HepG2 (cell line): ENCODE measurements at regions not wholly inside any gene's neighbourhood (a gene's known extent, or its start where the extent isn't known, plus 50 kb on each side); places are given as distances from the start of the nearest gene placed in this dataset.

Experiments
- ARNT2 ChIP-seq: sonication (generic); formaldehyde crosslinking; IDR thresholded peaks from 2 replicates; pipeline ENCODE4 v1.8.0; 2022; ENCODE audit warnings: mild to moderate bottlenecking, low read depth, missing genetic modification reagents, moderate library complexity
- HOXA5 ChIP-seq: sonication (generic); formaldehyde crosslinking; IDR thresholded peaks from 2 replicates; pipeline ENCODE4 v1.4.0; 2020; ENCODE audit warnings: missing genetic modification reagents
- LCORL ChIP-seq, 2 experiments: fragments of 450-650 bp in 1 of 2; sonication (generic) in 1 of 2; formaldehyde crosslinking in 1 of 2; IDR thresholded peaks; 2 replicates each; pipeline versions ENCODE4 v1.5.0 to v1.6.1; 2017 to 2020; ENCODE audit warnings: antibody characterized with exemption in 1 of 2, missing genetic modification reagents in 1 of 2
- MTA1 ChIP-seq: sonication (generic); formaldehyde crosslinking; IDR thresholded peaks from 2 replicates; pipeline ENCODE4 v1.4.0; 2020; ENCODE audit warnings: missing genetic modification reagents, mild to moderate bottlenecking, borderline replicate concordance
- MXI1 ChIP-seq: IDR thresholded peaks from 3 replicates; pipeline ENCODE4 v1.6.1; 2012; ENCODE audit warnings: low read depth, low read length, inconsistent platforms, borderline replicate concordance
- RFX1 ChIP-seq: fragments of 450-650 bp; IDR thresholded peaks from 2 replicates; pipeline ENCODE4 v1.6.1; 2017
- ZBTB3 ChIP-seq: sonication (generic); formaldehyde crosslinking; IDR thresholded peaks from 2 replicates; pipeline ENCODE4 v1.4.0; 2020; ENCODE audit warnings: low read depth, mild to moderate bottlenecking, moderate library complexity, missing genetic modification reagents, borderline replicate concordance
- ZBTB42 ChIP-seq: sonication (generic); formaldehyde crosslinking; IDR thresholded peaks from 2 replicates; pipeline ENCODE4 v1.5.0; 2020; ENCODE audit warnings: mild to moderate bottlenecking, missing genetic modification reagents
- ZFX ChIP-seq: sonication (generic); formaldehyde crosslinking; IDR thresholded peaks from 2 replicates; pipeline ENCODE4 v1.4.0; 2020; ENCODE audit warnings: mild to moderate bottlenecking, low read depth, missing genetic modification reagents, moderate library complexity
- ZSCAN29 ChIP-seq: sonication (generic); formaldehyde crosslinking; conservative IDR thresholded peaks from 2 replicates; pipeline ENCODE4 v1.4.0; 2020; ENCODE audit warnings: mild to moderate bottlenecking, missing genetic modification reagents
- TF ChIP-seq, protein P1 (sequence below): sonication (generic); formaldehyde crosslinking; IDR thresholded peaks from 2 replicates; pipeline ENCODE4 v1.5.1; 2020; ENCODE audit warnings: mild to moderate bottlenecking, missing genetic modification reagents, moderate library complexity
- TF ChIP-seq, protein P2 (sequence below): sonication (generic); formaldehyde crosslinking; IDR thresholded peaks from 2 replicates; pipeline ENCODE4 v1.4.0; 2020; ENCODE audit warnings: missing genetic modification reagents
- TF ChIP-seq, protein P3 (sequence below): sonication (generic); formaldehyde crosslinking; IDR thresholded peaks from 2 replicates; pipeline ENCODE4 v1.8.0; 2022; ENCODE audit warnings: low read depth, missing genetic modification reagents
- TF ChIP-seq, protein P4 (sequence below): fragments of 450-650 bp; IDR thresholded peaks from 2 replicates; pipeline ENCODE4 v1.6.1; 2017
- TF ChIP-seq, protein P5 (sequence below): sonication (generic); formaldehyde crosslinking; IDR thresholded peaks from 2 replicates; pipeline ENCODE4 v1.4.0; 2020; ENCODE audit warnings: mild to moderate bottlenecking, missing genetic modification reagents
- TF ChIP-seq, protein P6 (sequence below): sonication (generic); formaldehyde crosslinking; IDR thresholded peaks from 2 replicates; pipeline ENCODE4 v1.4.0; 2020; ENCODE audit warnings: mild to moderate bottlenecking, missing genetic modification reagents

DNA sequence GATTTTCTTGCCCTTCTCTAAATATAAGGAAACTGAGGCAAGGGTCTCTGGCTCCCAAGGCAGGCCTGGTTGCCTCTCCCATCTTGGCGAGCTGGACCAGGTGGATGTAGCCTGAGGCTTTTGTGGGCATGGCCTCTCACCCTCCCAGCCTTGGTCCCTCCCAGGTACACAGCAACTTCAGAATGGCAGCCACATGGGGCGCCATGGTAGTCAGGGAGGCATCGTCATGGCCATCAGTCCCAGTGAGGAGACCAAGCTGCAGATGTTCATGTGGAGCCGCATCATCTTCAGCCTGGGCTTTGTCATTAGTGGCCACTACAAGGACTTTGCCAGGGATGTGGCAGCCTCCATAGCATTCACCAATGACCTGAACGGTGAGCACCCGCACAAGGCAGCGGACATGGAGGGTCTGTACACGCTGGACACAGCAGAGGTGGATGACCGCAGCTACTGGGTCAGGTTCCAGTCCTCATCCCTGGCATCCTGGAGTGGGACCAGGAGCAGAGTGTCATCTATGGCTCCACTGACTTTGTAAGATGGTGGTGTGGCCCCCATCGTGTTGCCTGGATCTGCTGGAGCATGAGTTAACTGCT is 165.8 kb upstream of the ZNF267 start (continued):
- TF ChIP-seq, protein P1, sequence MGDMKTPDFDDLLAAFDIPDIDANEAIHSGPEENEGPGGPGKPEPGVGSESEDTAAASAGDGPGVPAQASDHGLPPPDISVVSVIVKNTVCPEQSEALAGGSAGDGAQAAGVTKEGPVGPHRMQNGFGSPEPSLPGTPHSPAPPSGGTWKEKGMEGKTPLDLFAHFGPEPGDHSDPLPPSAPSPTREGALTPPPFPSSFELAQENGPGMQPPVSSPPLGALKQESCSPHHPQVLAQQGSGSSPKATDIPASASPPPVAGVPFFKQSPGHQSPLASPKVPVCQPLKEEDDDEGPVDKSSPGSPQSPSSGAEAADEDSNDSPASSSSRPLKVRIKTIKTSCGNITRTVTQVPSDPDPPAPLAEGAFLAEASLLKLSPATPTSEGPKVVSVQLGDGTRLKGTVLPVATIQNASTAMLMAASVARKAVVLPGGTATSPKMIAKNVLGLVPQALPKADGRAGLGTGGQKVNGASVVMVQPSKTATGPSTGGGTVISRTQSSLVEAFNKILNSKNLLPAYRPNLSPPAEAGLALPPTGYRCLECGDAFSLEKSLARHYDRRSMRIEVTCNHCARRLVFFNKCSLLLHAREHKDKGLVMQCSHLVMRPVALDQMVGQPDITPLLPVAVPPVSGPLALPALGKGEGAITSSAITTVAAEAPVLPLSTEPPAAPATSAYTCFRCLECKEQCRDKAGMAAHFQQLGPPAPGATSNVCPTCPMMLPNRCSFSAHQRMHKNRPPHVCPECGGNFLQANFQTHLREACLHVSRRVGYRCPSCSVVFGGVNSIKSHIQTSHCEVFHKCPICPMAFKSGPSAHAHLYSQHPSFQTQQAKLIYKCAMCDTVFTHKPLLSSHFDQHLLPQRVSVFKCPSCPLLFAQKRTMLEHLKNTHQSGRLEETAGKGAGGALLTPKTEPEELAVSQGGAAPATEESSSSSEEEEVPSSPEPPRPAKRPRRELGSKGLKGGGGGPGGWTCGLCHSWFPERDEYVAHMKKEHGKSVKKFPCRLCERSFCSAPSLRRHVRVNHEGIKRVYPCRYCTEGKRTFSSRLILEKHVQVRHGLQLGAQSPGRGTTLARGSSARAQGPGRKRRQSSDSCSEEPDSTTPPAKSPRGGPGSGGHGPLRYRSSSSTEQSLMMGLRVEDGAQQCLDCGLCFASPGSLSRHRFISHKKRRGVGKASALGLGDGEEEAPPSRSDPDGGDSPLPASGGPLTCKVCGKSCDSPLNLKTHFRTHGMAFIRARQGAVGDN (CRISPR knock-in tag) = 0 out of 2 replicates have a peak, but pooled peaks have one; percentile 14
- peak; percentile 51; the same call in 1 of the 2 replicates for TF ChIP-seq MTA1 (CRISPR knock-in tag)
- 0 out of 2 replicates have a peak, but pooled peaks have one; percentile 1 for TF ChIP-seq ZFX (CRISPR knock-in tag)
- no peak for TF ChIP-seq HOXA5
- TF ChIP-seq, protein P2, sequence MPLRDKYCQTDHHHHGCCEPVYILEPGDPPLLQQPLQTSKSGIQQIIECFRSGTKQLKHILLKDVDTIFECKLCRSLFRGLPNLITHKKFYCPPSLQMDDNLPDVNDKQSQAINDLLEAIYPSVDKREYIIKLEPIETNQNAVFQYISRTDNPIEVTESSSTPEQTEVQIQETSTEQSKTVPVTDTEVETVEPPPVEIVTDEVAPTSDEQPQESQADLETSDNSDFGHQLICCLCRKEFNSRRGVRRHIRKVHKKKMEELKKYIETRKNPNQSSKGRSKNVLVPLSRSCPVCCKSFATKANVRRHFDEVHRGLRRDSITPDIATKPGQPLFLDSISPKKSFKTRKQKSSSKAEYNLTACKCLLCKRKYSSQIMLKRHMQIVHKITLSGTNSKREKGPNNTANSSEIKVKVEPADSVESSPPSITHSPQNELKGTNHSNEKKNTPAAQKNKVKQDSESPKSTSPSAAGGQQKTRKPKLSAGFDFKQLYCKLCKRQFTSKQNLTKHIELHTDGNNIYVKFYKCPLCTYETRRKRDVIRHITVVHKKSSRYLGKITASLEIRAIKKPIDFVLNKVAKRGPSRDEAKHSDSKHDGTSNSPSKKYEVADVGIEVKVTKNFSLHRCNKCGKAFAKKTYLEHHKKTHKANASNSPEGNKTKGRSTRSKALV (CRISPR knock-in tag) = no peak
- no peak for TF ChIP-seq RFX1
- no peak for TF ChIP-seq ZBTB42 (CRISPR knock-in tag)
- no peak for TF ChIP-seq LCORL (IDR thresholded peaks at IDR 0.05)
- TF ChIP-seq LCORL (CRISPR knock-in tag; IDR thresholded peaks at IDR 0.05) = no peak
- TF ChIP-seq, protein P3, sequence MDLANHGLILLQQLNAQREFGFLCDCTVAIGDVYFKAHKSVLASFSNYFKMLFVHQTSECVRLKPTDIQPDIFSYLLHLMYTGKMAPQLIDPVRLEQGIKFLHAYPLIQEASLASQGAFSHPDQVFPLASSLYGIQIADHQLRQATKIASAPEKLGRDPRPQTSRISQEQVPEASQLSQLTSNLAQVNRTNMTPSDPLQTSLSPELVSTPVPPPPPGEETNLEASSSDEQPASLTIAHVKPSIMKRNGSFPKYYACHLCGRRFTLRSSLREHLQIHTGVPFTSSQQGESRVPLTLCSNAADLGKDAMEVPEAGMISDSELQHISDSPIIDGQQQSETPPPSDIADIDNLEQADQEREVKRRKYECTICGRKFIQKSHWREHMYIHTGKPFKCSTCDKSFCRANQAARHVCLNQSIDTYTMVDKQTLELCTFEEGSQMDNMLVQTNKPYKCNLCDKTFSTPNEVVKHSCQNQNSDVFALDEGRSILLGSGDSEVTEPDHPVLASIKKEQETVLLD (CRISPR knock-in tag) = no peak
- TF ChIP-seq, protein P4, sequence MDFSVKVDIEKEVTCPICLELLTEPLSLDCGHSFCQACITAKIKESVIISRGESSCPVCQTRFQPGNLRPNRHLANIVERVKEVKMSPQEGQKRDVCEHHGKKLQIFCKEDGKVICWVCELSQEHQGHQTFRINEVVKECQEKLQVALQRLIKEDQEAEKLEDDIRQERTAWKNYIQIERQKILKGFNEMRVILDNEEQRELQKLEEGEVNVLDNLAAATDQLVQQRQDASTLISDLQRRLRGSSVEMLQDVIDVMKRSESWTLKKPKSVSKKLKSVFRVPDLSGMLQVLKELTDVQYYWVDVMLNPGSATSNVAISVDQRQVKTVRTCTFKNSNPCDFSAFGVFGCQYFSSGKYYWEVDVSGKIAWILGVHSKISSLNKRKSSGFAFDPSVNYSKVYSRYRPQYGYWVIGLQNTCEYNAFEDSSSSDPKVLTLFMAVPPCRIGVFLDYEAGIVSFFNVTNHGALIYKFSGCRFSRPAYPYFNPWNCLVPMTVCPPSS = no peak
- TF ChIP-seq ARNT2 (CRISPR knock-in tag) = no peak
- no peak for TF ChIP-seq ZSCAN29 (CRISPR knock-in tag)
- TF ChIP-seq, protein P5, sequence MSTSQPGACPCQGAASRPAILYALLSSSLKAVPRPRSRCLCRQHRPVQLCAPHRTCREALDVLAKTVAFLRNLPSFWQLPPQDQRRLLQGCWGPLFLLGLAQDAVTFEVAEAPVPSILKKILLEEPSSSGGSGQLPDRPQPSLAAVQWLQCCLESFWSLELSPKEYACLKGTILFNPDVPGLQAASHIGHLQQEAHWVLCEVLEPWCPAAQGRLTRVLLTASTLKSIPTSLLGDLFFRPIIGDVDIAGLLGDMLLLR (CRISPR knock-in tag) = no peak
- no peak for TF ChIP-seq ZBTB3 (CRISPR knock-in tag)
- TF ChIP-seq, protein P6, sequence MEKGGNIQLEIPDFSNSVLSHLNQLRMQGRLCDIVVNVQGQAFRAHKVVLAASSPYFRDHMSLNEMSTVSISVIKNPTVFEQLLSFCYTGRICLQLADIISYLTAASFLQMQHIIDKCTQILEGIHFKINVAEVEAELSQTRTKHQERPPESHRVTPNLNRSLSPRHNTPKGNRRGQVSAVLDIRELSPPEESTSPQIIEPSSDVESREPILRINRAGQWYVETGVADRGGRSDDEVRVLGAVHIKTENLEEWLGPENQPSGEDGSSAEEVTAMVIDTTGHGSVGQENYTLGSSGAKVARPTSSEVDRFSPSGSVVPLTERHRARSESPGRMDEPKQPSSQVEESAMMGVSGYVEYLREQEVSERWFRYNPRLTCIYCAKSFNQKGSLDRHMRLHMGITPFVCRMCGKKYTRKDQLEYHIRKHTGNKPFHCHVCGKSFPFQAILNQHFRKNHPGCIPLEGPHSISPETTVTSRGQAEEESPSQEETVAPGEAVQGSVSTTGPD (CRISPR knock-in tag) = no peak
- no peak for TF ChIP-seq MXI1
